GM10266 (cell line): ENCODE measurements at regions not wholly inside any gene's neighbourhood (a gene's known extent, or its start where the extent isn't known, plus 50 kb on each side); places are given as distances from the start of the nearest gene placed in this dataset.

Experiments
- DNase-seq: peaks from one replicate; pipeline ENCODE4 v3.0.0; 2012; ENCODE audit errors: extremely low spot score
- CTCF ChIP-seq: IDR thresholded peaks from 2 replicates; pipeline ENCODE4 v1.5.1; 2012; ENCODE audit warnings: mild to moderate bottlenecking, low read depth; ENCODE audit not compliant: control insufficient read depth, insufficient read depth; ENCODE audit errors: missing control alignments

- no peak for DNase-seq
- no peak for TF ChIP-seq CTCF
Observed at GRCh38 chr13:63605403-63605802, 2189.8 kb upstream of the PCDH20 start.

DNA sequence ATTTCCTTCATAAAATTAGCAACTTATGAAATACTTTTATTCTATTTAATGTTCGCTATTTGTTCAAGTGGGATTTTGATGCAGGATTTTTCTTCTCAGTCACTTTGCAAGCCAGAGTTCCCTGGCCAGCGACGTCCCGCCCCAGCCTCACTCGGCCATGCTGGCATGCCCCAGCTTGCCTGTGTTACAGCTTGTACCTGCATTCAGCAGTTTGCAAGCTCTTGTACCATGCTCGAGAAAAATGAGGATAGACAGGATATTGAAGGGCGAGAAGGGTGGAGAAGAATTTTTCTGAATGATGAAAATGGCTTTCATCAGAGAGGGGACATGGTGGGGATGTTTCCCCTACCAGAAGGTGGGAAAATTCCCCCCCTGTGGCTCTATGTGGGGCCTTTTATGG is 2180.2 kb upstream of the PCDH20 start:
- TF ChIP-seq CTCF, result no peak
- no peak for DNase-seq

DNA sequence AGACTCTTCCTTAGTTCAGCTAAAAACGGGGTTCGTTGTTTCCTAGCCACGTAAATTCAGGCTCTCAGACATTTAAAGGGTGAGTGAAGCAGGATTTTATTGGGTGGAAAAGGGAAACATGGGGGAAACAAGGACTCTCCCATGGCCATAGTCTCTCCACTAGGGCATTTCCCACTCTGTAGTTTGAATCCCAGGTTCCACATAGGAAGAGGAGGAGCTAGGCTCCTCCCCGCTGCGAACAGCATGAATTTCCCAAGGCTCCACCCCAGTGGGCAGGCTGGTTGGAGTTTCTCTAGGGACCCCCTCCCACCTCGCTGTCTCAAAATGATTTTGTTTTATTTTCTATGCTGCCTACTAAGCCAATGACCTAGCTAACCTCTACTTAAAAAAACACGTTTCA is 2170.8 kb upstream of the PCDH20 start:
- no peak for DNase-seq
- no peak for TF ChIP-seq CTCF

GRCh38 chr13:63578796-63579195 is 2163.1 kb upstream of the PCDH20 start:
- TF ChIP-seq CTCF, result no peak

DNA sequence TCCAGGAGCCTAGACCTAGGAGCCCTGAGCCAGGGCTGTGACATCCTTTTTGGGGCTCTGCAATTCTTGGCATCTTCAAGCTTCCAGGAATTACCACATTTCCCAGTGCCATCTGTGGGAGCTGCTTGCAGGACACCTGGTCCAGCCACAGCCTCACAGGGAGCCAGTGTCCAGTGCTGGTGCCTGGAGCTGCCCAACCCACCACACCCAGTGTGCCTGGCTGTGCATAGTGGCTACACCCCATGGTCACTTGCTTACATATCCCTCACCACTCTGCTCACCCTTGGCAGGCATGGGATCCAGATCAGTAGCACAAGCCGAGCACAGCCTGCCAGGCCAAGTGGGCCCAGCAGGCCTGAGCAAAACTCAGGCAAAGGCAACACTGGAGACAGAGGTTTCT is 2151.4 kb upstream of the PCDH20 start:
- DNase-seq, result no peak
- no peak for TF ChIP-seq CTCF

More at GRCh38 chr13:63578796-63579195, 2163.1 kb upstream of the PCDH20 start:
- no peak for DNase-seq

DNA sequence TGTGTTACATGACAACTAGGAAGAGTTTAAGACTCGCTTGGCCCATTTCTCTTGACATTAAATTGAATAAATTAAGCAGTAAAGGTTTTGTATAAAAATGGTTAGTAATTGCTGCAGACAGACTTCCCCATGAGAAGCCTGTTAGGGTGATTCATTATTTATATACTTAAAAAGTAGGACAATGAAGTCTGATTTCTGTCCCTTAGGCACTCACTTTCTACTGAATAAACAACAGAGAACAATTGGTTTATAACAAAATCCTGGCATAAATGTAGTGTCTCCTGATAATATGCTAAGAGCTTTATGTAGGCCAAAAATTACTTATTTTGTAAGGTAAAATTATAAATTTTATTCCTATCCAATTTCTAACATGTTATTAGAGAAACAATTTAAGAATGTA is 2138.5 kb upstream of the PCDH20 start:
- TF ChIP-seq CTCF, result no peak
- no peak for DNase-seq

DNA sequence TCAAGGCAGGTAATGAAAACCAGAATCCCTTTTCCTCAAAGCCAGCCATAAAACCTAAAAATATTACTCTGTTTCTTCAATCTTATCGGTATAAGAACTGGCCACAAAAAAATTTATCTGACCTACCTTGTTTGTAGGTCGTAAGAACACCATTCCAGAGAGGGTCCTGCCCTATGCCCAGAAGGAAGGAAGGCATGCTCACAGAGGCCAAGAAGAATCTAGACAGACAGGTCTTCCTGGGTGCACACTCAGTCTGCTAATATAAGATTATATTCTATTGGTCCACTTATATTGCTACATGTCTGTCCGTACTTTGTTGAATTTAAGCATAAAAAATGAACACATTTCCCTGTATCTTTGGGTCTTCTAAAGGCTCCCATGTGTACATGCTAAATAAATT is 2136.1 kb upstream of the PCDH20 start:
- no peak for DNase-seq
- no peak for TF ChIP-seq CTCF
